HG03378 (cell line): ENCODE measurements at regions not wholly inside any gene's neighbourhood (a gene's known extent, or its start where the extent isn't known, plus 50 kb on each side); places are given as distances from the start of the nearest gene placed in this dataset.
"Not testable (repeated sequence)": the region's sequence is repeated elsewhere in the genome, so short reads cannot be mapped to it uniquely, and the experiment has no call there.

Experiments
- ATAC-seq: cut with Tn5 transposase; IDR thresholded peaks from one replicate; pipeline ENCODE4 v1.9.1; 2021; ENCODE audit warnings: mild to moderate bottlenecking, moderate library complexity; ENCODE audit not compliant: unreplicated experiment

- no peak for ATAC-seq
Measured at GRCh38 chr1:100597061-100597741, 59.3 kb downstream of the GPR88 start.

GRCh38 chr1:100597784-100598183 is 59.8 kb downstream of the GPR88 start:
- no peak for ATAC-seq

- ATAC-seq, result not testable (repeated sequence)
Measured at GRCh38 chr1:100600377-100600776, 62.4 kb downstream of the GPR88 start.

- not testable (repeated sequence) for ATAC-seq
Measured at GRCh38 chr1:100602028-100602427, 64.1 kb downstream of the GPR88 start.

GRCh38 chr1:100604372-100604771 is 66.4 kb downstream of the GPR88 start:
- peak; percentile 63 for ATAC-seq

DNA sequence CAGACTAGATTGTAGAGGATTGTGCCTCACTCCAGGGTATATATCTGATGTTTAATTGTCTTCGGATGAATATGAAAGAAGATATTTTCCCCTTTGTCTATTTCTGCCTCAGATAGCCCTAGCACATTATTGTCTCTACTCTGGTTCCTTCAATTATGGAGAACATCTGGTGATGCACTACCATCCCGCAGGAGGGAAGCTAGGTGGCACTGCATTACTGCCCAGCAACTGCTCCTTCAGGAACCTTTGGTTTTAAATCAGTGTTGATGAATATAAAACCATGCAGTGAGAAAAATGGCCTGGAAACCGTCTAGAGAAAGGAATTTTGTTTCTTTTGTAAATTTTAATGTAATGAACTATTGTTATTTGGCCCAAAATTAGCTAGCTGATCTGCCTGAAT is 68.5 kb downstream of the GPR88 start:
- no peak for ATAC-seq

DNA sequence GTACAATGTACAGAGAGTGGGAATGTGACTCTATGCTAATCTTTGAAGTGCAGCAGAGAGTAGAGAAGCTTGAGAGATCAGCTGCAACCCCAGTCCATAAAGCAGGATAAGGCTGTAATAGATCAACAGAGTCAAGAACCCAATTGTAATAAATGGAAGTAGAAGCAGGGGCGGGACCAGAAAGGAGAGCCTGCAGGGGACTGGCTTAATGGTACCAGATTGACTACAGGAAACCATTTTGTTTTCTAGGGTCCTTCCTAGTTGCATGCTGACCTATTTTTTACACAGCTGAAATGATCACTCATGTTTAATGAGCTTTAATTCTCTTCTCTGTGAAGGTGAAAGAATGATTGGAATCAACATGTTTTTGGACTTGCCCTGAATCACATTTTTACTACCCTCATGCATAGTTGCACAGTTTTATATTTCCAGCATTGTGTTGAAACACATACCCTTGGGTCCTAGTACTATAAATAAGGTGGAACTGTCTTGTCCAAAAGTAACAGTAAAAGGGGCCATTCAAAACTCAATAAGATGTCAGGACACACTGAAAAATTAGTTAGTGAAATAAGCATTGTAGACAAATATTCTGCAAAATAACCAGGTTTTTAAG is 69.8 kb downstream of the GPR88 start:
- ATAC-seq, result no peak

DNA sequence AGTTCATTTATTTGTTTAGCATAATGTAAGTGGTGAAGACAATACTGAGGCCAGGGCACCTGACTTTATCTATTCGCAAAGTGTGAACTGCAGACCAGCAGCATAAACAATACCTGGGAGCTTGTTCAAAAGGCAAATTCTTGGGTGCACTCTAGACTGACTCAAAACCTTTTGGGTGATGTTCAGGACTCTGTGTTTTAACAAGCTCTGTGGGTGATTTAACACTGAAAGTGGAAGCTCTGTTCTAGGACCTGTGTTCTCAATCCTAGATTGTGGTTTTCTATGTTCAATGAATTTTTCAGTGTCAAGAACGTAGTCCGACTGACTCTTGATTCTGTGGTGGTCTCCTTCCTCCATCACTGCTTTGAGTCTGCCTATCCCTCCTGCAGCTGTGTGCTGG is 71.9 kb downstream of the GPR88 start:
- no peak for ATAC-seq

DNA sequence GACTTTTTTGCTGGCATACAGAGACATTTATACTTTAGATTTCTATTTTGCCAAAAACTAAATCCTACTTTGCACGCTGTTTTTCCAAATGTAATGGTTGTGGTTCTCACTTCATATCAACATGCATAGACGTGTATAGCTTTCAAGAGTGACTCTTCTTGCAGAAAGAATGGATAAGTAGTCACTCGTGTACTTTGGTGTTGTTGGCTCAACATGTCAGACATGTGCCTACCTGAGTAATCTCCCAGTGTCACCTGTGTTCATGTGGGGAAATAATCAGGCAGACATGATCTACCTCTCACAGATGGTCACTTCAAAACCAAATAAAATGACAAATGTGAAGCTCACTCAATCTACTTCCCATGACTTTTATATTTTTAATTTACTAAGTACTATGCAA is 73.1 kb downstream of the GPR88 start:
- ATAC-seq, result no peak

DNA sequence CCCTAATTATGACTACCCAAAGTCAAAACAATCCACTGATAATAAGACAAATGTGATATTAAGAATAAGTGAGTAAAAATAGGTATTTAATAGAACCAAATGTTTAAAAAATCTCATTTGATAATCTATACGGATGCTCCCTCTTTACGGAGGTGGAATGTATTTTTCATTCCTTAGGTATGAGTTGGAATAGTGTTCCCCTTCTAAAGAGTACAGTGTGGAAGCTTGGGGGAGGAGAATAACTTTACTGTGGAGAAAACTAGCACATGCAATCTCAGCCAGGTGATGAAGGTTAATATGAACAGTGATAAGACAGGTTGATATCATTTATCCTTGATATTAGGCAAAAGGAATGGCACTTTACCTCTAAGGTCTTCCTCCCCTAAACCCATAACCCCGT is 74.6 kb downstream of the GPR88 start:
- no peak for ATAC-seq

- no peak for ATAC-seq
Measured at GRCh38 chr1:100613817-100614559, 76.0 kb downstream of the GPR88 start.

- no peak for ATAC-seq
Measured at GRCh38 chr1:100614570-100614969, 76.6 kb downstream of the GPR88 start.

DNA sequence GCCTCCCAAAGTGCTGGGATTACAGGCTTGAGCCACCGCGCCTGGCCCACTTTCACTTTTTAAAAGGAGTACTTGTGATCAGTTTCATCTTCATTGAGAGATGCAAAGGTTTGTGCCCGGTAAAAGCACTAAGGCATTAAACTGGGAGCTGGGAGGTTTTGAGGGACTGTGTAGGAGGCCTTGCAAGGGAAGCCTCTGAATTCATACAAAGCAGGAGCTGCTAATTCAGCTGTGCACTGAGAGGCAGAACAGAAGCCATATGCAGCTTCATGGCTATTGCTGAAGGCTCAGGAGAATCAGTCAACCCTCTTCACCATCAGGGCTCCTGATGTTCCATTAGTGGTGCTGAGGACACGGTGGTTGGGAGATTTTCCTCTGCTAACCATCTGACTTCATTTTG is 77.7 kb downstream of the GPR88 start:
- ATAC-seq, result no peak

DNA sequence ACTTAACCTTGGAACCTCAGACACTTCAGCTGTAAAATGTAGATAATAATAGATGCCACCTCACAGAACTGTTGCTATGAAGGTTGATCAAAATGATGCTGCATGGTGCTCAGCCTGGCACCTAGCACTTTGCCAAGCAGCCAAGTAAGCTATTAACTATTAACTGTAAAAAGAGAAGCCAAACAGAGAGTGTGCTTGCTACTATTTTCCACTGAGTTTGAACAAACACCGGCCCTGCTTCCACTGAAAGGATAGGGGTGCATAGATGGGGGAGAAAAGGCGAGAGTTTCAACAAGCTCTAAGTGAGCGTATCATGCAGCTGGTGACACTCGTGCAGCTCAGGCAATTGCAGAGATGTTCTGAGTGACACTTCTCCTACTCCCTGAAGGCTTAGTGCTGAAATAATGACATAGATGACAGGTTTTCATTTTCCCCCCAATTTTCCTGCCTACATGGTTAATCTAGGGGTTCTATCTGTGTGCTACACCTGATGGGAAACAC is 78.2 kb downstream of the GPR88 start:
- no peak for ATAC-seq

- no peak for ATAC-seq
Measured at GRCh38 chr1:100622037-100622436, 84.1 kb downstream of the GPR88 start.

GRCh38 chr1:100622506-100622905 is 84.6 kb downstream of the GPR88 start:
- no peak for ATAC-seq

- ATAC-seq, result no peak
Measured at GRCh38 chr1:100622966-100623762, 85.2 kb downstream of the GPR88 start.

GRCh38 chr1:100624886-100625610 is 87.1 kb downstream of the GPR88 start:
- no peak for ATAC-seq

- no peak for ATAC-seq
Measured at GRCh38 chr1:100626397-100626796, 88.5 kb downstream of the GPR88 start.

DNA sequence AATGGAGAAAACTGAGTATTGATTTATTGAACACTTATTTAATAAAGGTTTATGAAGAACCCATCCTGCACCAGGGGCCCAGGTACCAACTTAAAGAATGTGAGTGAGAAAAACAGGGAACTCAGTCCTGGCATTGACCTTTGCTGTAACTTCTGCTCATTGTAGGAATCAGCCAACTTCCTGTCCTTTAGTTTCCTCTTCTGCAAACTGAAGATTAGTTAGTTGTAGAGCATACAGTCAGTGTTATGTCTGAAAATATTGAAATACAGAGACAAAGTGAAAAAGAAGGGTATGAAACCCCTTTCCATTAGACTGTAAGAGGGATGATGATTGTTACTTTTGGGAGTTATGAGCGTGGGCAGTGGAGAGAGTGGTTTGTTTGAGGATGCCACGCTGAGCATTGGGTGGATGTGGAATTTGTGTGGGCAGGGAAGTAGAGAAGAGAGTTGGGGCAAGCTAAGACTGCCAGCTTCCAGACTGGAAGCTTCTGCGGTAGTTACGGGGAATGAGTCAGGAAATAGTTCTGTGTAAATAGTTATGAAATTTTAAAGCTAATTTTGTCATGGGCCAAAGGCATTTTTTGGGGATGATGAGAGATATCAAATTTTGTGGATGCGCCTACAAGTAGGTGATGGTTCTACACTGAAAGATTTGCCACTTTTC is 89.2 kb downstream of the GPR88 start:
- no peak for ATAC-seq
